ENCODE measurements at regions not wholly inside any gene's neighbourhood (a gene's known extent, or its start where the extent isn't known, plus 50 kb on each side); places are given as distances from the start of the nearest gene placed in this dataset.

GRCh38 chr3:10600296-10600714, 94.9 kb upstream of the ATP2B2 start:
- no peak for TF ChIP-seq EZH2 (IDR thresholded peaks at IDR 0.05)
- no peak for TF ChIP-seq POLR2AphosphoS5 (IDR thresholded peaks at IDR 0.05; ENCODE audit: borderline replicate concordance, low read depth, low read length)
